Lower lobe of right lung (tissue), 2 donors: ENCODE measurements at regions not wholly inside any gene's neighbourhood (a gene's known extent, or its start where the extent isn't known, plus 50 kb on each side); places are given as distances from the start of the nearest gene placed in this dataset.

Source experiments
- ATAC-seq, 2 donors: fragments of 200-7000 bp; cut with Tn5 transposase; one replicate each; pipeline ENCODE4 v1.9.1; 2020 to 2022; ENCODE audit warnings: mild to moderate bottlenecking in 2 of 2, moderate library complexity in 2 of 2
- DNase-seq: peaks from one replicate; pipeline ENCODE4 v3.0.0-alpha.2; 2020
- H3K27ac ChIP-seq: fragments of 200-600 bp; one replicate; pipeline ENCODE4 v1.8.0; 2022
- H3K27me3 ChIP-seq: fragments of 200-600 bp; one replicate; pipeline ENCODE4 v1.8.0; 2022; ENCODE audit warnings: low read depth
- H3K36me3 ChIP-seq: fragments of 200-600 bp; one replicate; pipeline ENCODE4 v1.8.0; 2022; ENCODE audit warnings: mild to moderate bottlenecking
- H3K4me1 ChIP-seq: fragments of 200-600 bp; one replicate; pipeline ENCODE4 v1.8.0; 2022
- H3K4me3 ChIP-seq: fragments of 200-600 bp; one replicate; pipeline ENCODE4 v1.8.0; 2022; ENCODE audit warnings: mild to moderate bottlenecking
- H3K9me3 ChIP-seq: fragments of 200-600 bp; one replicate; pipeline ENCODE4 v1.8.0; 2022
- intact Hi-C: fragments of 100-400 bp; cut with DNase I; formaldehyde crosslinking; loops from one replicate; pipeline ENCODE4 v1.11.0; 2022
- TF ChIP-seq, protein P1 (sequence below): fragments of 200-600 bp; IDR thresholded peaks from one replicate; pipeline ENCODE4 v1.8.0; 2022; ENCODE audit warnings: antibody characterized with exemption, mild to moderate bottlenecking
- donor health status: DM: no; HTN: yes; CAD: no; lungs with severe emphysema.

DNA sequence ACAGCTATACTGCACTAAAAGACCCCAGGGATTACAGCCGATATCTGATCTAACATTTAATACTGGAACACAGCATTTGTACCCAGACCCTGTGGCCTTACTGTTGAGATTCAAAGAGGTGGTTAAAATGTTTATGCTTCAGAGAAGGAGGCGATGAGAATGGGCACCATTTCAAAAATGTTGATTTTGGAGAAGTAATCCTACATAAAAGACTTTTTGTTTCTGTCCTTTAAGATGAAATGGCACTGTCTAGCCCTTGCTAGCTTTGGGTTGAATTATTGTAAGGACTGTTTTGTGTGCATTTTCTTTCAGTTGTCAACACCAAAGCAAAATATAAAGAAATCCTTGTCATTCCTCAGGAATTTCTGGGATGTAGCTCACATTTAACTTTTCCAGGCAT, 288.5 kb upstream of the ANKH start:
- intact Hi-C loops: no loop called here
- Histone ChIP-seq H3K4me3 (no peak overlapping the region), H3K36me3 (no peaks in the 10 kb centered on the region), H3K4me1 (no peaks in the 10 kb centered on the region), H3K9me3 (no peaks in the 10 kb centered on the region), H3K27ac (no peak overlapping the region), H3K27me3 (no peaks in the 10 kb centered on the region)
- ATAC-seq (no peak), DNase-seq (no peak)
- TF ChIP-seq, protein P1, sequence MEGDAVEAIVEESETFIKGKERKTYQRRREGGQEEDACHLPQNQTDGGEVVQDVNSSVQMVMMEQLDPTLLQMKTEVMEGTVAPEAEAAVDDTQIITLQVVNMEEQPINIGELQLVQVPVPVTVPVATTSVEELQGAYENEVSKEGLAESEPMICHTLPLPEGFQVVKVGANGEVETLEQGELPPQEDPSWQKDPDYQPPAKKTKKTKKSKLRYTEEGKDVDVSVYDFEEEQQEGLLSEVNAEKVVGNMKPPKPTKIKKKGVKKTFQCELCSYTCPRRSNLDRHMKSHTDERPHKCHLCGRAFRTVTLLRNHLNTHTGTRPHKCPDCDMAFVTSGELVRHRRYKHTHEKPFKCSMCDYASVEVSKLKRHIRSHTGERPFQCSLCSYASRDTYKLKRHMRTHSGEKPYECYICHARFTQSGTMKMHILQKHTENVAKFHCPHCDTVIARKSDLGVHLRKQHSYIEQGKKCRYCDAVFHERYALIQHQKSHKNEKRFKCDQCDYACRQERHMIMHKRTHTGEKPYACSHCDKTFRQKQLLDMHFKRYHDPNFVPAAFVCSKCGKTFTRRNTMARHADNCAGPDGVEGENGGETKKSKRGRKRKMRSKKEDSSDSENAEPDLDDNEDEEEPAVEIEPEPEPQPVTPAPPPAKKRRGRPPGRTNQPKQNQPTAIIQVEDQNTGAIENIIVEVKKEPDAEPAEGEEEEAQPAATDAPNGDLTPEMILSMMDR: no peak

DNA sequence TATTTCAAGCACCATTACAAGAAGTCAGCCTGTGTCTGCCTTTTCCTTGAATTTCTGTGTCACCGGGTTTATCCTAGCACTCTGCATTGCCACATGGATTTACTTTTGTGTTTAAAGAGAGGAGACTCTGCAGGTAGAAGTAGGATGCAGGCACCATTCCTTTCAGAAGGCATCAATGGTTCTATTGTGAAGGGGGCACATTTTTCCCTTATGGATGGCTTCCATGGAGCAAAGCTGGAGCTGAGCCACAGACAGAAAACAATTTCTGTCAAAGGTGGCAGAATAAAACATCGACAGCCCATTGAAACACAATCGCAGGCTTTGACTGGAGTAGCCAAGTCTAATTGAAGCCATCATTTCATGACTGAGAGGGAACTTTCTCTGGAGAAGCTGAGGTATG, 288.0 kb upstream of the ANKH start:
- Histone ChIP-seq H3K4me3 (no peak overlapping the region), H3K27me3 (no peaks in the 10 kb centered on the region), H3K27ac (no peak overlapping the region), H3K36me3 (no peaks in the 10 kb centered on the region), H3K4me1 (no peaks in the 10 kb centered on the region), H3K9me3 (no peaks in the 10 kb centered on the region)
- intact Hi-C loops: no loop called here
- DNase-seq: no peak
- TF ChIP-seq, protein P1: no peak
- ATAC-seq: no peak

DNA sequence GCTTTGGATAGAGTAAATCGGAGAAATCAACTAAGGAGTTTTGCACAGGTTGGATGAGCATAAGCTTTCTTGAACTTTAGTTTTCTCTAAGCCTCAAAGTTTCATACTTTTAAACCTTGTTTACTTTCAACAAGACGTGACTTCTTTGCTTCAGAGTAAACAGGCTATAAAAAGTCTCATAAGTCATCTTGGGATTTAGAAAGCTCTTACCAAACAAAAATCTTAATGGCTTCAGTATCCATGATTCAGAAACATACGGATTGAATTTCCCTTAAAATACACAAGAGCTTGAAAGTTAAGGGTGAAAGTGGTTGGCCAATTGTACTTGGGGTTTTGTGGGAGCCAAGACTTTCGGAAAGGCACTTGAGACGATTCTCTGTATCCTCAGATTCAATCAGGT, 270.9 kb upstream of the ANKH start:
- Histone ChIP-seq H3K4me1 (no peaks in the 10 kb centered on the region), H3K4me3 (no peak overlapping the region), H3K27ac (no peak overlapping the region), H3K36me3 (no peaks in the 10 kb centered on the region), H3K9me3 (no peaks in the 10 kb centered on the region), H3K27me3 (no peaks in the 10 kb centered on the region)
- ATAC-seq (no peak), DNase-seq (no peak)
- intact Hi-C loops: no loop called here
- TF ChIP-seq, protein P1: no peak

DNA sequence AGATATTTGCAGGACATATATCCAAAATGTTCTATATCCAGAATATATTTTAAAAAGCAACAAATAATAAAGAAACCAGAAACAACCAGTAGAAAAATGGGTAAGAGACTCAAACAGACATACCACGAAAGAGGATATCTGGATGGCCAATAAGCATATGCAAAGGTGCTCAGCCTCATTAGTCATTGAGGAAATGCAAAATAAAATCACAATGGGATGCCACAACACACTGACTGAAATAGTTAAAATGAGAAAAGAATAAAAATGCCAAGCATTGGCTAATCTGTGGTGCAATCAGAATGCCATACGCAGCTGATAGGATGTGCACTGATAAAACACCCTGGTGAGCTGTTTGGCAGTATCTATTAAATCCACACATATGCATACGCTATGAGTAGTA, 265.8 kb upstream of the ANKH start:
- ATAC-seq (no peak), DNase-seq (no peak)
- Histone ChIP-seq H3K27ac (no peak overlapping the region), H3K27me3 (no peaks in the 10 kb centered on the region), H3K4me1 (no peaks in the 10 kb centered on the region), H3K4me3 (no peak overlapping the region), H3K36me3 (no peaks in the 10 kb centered on the region), H3K9me3 (no peaks in the 10 kb centered on the region)
- intact Hi-C loops: no loop called here
- TF ChIP-seq, protein P1: no peak

DNA sequence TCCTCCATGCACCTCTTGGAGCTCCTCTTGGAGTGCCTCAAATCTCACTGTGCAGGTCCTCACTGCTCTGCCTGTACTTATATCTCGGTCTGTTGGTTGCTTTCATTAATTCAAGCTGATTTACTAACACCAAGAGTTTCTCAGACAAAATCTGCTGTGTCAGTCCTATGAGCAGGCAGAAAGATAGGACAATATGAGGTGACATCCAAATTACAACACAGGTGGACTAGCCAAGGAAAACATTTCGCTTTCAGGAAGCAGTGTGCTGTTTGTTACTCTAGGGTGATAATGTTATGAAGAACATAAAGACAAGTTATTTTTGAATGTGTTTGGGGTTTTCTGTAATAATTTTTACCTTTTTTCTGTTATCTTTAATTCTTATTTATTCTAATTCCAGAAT, 264.1 kb upstream of the ANKH start:
- no peak for ATAC-seq
- TF ChIP-seq, protein P1: no peak
- intact Hi-C loops: no loop called here

DNA sequence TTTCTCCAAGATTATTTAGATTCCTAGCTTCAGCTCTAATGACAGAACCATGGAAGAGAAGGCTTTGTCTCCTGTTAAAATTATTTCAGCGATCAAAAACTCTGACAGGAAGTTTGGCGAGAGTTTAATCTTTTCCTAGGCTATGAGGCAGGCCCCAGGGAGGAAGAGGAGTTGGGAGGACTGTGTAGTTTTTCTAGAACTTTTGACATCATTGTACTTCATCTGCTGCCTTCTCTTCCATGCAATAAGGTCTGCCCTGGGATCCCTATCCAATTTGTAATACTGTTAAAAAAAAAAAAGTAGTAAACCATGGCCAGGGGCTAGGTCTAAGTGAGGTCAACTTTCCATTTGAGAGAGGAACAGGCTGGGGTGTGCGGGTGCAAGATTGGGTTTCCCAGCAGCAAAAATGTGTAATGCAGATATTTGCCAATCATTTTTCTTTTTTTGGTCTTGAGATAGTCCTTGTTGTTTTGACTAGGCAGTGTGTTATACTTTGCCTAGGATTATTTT, 261.9 kb upstream of the ANKH start:
- TF ChIP-seq, protein P1: no peak

More for the DNA sequence above, 264.1 kb upstream of the ANKH start:
- no peak for DNase-seq
- H3K27me3 ChIP-seq: no peaks in the 10 kb centered on the region
- no peaks in the 10 kb centered on the region for H3K36me3 ChIP-seq
- H3K4me1 ChIP-seq: no peaks in the 10 kb centered on the region
- no peak overlapping the region for H3K4me3 ChIP-seq
- no peak overlapping the region for H3K27ac ChIP-seq
- H3K9me3 ChIP-seq: no peaks in the 10 kb centered on the region

More for the DNA sequence above, 261.9 kb upstream of the ANKH start:
- Histone ChIP-seq H3K27ac (no peak overlapping the region), H3K9me3 (peaks cover 7% of the 10 kb centered on the region), H3K36me3 (no peaks in the 10 kb centered on the region), H3K4me3 (no peak overlapping the region), H3K27me3 (no peaks in the 10 kb centered on the region), H3K4me1 (no peaks in the 10 kb centered on the region)
- DNase-seq: no peak
- no peak for ATAC-seq
- intact Hi-C loops: no loop called here
